GM21360 (cell line): ENCODE measurements at regions not wholly inside any gene's neighbourhood (a gene's known extent, or its start where the extent isn't known, plus 50 kb on each side); places are given as distances from the start of the nearest gene placed in this dataset.
"Not testable (repeated sequence)": the region's sequence is repeated elsewhere in the genome, so short reads cannot be mapped to it uniquely, and the experiment has no call there.

Experiments used
- ATAC-seq: cut with Tn5 transposase; IDR thresholded peaks from one replicate; pipeline ENCODE4 v1.9.1; 2021; ENCODE audit warnings: mild to moderate bottlenecking, moderate library complexity; ENCODE audit not compliant: unreplicated experiment

DNA sequence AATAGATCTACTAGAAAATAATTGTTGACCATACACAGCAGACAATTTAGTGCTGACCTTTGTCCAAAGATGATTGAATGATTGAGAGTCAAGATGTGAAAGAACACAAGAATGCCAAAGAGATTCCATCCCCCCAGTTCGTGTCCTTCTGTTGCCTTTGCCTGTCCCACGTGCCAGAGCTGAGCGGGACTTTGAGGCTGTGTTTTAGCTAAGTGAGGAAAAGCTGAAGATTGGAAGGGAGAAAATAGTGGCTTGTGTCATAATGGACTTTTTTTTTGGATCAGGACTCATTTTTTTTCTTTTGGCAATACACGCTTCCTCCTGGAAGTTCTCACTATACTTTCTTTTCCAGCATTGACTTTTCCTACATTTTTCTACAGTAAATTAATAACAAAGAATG is 206.6 kb upstream of the MDFIC2 start:
- ATAC-seq = no peak

DNA sequence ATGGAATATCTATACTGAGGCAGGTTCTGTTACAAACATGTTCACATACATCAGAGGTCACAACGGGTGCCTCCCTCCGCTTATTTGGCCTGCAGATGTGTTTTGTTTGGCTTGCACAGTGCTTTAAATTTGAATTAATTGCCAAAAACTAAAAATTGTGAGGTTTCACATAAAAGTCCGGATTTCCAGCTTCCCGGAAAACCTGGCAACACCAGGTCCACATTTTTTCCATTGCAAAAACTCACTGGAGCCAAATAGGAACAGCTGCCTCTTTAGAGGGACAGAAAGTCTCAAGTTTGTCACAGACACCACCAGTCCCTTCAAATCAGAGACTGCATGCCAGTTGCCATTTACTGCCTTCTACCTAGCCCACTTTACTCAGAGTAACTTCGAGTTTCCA is 205.9 kb upstream of the MDFIC2 start:
- no peak for ATAC-seq

DNA sequence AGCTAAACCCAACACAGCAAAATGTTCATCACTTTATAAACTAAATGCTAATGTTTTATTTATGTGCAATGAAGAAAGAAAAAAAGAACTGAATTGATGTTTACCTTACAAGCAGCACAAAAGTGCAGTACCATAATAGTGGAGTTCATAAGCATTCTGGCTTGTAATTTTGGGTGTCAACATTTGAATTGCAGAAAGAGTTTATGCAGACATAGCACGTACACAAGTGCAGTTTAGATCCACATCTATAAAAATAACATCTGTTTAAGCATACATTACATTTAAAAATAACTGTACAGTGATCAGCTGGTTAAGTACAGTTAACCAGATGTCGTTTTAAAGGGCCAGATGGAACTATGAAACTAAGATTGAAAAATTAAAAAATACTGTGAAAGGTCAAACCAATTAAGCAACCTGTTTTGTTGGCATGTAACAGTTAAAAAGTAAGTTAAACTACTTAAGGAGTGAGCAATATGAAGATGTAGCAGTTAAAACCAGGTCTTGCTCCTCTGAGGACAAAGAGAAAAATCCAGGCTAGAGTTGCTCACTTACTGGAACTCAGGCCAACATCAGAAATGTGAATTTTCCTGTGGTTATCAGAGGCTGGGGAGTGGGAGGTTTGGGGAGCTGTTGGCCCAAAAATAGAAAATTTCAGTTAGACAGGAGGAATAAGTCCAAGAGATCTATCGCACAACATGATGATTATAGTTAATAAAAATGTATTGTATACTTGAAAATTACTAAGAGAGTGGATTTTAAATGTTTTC is 204.9 kb upstream of the MDFIC2 start:
- ATAC-seq = no peak

DNA sequence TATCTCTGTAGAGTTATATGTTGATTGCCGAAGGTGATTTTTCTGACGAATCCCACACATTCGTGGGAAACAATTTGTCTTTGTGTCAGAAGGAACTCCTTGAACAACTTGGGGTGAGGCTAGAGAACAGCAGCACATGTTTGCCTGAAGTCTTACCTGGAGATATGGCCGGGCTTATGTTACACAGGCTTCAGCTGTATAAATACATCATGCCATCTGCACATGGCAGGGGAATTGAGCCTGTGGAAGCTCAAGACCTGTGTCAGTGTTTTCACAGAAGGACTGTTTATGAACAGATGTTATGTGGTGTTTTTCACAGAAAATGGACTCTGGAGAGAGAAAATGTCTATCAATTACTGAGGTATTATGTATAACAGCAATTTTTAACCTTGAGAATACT is 203.6 kb upstream of the MDFIC2 start:
- no peak for ATAC-seq

DNA sequence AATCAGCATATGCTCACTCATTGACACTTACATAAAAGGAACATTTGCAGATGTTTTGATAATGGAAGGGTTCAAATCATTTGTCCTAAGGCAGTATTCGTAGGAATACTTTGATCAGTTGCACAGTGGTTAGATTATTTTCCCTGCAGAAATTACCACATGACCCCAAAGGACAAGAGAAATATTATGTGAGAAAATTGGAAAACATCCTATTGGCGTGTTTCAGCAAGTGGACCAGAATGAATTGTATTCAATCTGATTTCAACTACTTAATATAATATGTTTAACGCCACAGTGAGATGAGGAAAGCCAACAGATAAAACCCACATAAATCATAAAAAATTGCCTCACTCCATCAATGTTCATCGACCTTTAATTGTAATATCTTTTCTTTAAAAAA is 195.0 kb upstream of the MDFIC2 start:
- ATAC-seq = no peak

DNA sequence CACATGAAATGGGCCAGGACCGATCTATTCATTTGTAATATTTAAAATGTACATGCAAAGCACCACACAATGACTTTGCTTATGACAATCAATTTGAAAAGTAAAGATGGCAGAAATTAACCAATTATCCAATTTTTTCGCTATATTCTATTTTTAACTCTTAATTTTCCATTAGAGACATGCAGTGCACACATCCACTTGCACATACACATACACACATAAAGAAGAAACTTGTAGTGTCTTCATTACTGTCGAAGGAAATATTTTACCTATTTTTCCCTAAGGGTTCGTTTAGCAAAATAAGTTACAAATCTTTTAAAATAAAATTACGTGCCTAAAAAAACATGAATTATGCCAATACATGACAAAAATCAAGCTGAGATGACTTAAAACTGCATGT is 194.3 kb upstream of the MDFIC2 start:
- no peak for ATAC-seq

DNA sequence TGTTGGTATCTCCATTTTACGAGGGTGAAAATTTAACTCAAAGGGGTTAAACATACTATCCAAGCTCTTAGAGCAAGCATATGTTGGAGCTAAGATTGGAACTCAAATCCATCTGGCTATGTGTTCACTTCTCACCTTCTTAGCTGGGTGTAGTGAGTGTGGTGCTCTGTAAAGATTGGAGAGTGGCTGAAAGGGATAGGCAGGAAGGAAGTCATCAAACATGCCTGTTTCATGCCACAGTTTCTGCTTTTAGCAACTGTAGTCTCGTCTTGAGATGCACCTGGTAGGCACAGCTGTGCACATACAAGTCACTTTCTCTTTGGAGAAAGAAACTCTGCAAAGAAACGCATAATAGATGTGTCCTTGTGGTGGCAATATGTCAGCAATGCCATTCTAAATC is 189.1 kb upstream of the MDFIC2 start:
- ATAC-seq = no peak

DNA sequence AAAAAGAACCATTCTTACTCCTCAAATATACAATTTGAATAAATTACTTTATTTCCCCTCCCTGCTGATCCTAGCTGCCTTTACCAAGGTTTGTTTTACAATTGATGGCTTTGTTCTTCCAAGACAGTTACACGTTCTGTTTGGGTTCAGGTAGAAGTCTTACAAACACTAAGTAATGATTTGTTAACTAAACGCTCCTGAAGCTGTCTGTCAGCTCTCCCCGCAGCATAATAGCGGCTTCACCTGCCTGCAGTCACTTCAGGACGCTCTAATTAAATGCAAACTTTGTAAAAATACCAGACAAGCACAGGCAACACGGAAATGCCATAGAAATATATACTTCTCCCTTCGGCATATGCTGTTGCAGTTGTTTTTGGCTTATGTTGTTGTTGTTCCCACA is 176.4 kb upstream of the MDFIC2 start:
- no peak for ATAC-seq

DNA sequence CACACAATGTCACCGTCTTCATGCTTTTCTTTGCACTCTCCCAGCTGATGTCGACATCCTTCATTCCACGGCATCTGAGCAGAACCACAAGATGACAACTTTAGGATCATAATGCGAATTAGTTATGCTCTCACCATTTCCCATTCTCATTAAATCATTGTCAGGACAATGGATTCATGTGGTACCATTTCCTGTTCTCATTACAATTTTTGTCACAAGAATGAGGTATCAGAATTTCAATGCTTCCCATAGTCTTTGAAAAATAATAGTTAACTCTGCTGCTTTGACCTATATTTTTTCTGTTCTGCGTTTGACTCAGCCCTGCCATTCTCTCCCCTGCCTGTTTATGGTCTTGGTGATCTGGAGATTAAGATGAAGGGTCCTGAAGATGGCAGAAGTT is 175.7 kb upstream of the MDFIC2 start:
- no peak for ATAC-seq

DNA sequence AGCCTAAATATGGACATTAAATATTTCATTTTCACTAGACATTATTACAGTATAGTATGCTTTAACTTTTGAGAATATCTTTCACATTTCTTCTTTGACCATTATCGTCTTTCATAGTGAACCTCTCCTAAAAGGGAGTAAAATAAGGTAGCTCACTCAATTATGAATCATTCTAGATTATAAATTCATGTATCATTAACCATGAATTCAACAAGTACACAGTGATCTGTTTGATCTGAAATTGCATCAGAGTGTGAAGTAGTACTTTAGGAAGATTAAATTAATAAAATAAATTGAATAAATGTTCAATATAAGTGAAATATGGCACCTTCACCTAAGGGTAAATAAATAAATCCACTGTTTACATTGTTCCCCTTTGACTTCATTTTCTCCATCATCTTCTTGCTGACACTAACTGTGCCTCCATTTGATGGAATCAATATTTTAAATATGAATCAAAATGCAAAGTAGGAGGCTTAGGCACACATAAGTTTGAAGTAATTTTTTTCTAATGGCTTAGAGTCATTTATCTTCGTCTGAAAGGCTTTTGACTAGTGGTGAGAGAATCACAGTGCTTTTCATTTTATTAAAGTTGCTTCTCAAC is 174.1 kb upstream of the MDFIC2 start:
- no peak for ATAC-seq

DNA sequence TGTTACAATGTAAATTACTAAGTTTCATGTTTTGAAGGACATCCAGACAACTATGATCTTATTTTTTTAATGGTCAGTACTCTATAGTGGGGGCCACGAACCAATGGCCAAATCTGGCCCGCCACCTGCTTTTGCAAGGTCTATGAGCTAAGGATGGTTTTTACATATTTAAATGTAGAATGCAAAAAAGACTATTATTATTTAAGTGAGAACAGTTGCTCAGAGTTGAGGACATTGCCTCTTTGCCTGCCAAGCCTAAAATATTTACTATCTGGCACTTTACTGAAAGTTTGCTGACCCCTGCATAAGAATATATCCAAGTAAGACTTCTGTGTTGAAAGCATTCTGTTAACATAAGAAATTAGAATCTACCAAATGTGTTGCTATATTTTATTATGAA is 163.7 kb upstream of the MDFIC2 start:
- no peak for ATAC-seq

DNA sequence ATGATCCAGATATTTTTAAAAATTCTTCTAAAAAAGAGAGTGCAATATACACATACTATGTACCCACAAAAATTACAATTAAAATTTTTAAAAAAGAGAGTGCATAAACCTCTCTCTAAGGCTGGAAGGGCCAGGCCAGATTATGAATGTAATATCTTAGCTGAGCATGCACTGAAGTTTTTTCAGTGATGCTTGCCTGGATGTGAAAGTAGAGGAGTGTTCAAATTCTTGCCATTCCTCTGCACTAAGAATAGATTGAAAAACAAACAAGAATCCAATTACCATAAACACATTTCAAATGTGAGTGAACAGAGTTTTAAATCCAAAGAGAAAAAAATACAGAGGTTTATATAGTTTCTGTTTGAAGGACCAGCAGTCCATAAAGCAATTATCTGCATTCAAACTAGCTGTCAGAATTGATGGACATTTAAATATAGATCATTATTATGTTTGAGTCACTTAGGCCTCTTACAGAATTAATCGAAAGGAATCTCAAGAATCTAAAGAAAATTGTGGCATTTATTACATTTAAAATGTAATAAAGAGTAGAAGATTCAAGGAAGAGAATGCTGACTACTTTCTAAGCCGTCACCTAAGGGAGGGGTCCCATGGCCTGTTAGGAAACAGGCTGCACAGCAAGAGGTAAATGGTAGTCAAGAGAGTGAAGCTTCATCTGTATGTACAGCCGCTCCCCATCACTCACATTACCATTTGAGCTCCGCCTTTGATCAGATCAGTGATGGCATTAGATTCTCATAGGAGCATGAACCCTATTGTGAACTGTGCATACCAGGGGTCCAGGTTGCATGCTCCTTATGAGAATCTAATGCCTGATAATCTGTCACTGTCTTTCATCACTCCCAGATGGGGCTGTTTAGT is 159.3 kb upstream of the MDFIC2 start:
- ATAC-seq = no peak

DNA sequence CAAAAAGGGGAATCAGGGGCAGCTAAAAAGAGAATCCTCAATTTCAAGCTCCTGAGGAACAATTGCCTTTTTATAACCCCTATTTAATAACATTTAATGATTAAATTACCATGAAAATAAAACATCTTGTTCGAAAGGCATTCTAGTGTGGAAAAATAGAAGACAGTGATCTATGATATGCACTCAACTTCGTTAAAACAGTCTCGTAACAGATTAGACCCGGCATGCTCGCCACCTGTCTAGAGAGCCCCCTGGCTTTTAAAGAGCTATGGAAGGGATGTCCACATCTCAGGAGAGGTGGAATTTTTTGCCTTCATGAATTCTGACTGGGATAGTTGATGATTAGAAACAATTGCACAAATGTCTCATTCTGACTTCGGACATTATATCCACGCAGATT is 153.7 kb upstream of the MDFIC2 start:
- ATAC-seq = no peak

DNA sequence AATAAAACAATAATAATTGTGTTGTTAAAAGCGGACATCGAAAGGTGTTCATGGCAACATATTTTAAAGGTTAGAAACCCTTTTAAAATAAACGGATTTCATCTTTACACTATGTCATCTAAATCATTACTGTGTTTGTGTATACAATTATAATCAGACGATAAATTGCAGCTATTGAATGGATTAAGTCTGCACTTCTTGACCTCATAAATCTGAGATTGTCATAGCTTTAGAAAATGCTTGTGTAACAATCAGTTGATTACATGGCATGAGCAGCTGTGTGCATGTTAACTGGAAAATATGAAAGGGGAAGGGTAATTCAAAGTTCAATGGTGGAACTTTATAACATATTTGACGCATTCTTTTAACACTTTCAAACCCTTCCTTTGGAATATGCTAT is 152.4 kb upstream of the MDFIC2 start:
- no peak for ATAC-seq

DNA sequence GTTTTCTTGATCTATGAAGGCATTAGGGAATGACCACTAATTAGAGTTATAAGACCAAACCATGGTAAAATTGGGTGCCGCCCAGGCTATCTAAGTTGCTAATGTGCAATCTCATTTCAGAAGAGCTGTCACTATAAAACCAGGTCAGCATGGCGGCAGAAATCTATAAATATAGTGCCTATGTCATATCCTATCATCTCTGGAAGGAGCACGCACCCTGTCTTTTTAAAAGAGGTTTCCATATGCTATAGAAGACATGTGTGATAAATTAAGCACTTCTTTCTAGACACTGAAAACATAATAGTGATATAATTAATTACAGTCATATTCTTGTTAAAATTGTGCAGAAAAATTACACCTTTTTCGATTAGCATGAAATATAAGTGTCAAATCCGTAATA is 152.0 kb upstream of the MDFIC2 start:
- no peak for ATAC-seq

DNA sequence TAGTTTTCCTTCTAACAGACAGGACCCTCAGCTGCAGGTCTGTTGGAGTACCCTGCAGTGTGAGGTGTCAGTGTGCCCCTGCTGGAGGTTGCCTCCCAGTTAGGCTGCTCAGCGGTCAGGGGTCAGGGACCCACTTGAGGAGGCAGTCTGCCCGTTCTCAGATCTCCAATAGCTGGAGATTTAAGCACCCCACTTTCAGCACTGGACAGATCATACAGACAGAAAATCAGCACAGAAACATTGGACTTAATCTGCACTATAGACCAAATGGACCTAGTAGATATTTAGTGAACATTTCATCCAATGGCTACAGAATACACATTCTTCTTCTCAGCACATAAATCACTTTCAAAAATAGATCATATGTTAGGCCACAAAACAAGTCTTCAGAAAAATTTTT is 137.8 kb upstream of the MDFIC2 start:
- not testable (repeated sequence) for ATAC-seq

DNA sequence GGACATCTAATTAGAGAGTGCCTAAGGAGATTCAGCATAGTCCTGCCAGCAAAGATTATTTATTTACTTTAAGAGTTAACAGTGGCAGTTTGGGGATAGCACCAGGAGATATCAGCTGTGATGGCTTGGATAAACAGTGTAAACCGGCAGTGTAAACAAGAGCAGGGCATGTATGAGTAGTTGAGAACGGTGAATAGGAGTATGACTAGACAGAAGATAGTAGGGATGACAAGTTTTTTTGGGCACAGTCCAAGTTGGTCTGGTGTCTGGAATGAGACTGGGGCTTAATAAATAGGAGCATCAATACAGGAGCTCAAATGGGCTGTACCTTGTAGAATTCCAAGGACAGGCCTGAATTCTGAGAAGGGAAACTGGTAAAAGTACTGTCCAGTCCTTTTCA is 123.0 kb upstream of the MDFIC2 start:
- ATAC-seq = not testable (repeated sequence)

DNA sequence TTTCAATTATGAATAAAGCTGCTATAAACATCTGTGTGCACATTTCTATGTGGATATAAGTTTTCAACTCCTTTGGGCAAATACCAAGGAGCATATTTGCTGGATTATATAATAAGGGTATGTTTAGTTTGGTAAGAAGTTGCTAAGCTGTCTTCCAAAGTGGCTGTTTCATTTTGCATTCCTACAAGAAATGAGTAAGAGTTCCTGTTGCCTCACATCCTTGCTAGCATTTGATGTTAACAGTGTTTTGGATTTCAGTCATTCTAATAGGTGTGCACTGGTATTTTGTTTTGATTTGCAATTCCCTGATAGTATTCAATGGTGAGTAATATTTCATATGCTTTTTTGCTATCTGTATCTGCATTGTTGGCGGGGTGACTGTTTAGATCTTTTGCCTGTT is 120.7 kb upstream of the MDFIC2 start:
- no peak for ATAC-seq

DNA sequence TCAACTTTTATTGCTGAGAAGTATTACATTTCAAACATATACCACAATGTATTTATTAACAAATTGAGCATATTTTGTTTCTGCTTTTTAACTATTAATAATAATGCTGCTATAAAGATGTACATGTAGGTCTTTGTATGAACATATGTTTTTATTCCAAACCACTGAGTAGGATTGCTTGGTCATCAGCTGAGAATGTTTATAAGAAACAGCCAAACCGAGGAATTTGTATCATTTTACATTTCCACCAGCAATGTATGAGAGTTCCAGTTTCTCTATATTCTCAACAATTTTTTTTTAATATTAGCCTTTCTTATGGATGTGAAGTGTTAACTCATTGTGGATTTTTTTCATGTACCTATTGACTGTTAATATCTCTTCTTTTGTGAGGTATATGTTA is 119.5 kb upstream of the MDFIC2 start:
- ATAC-seq = no peak

DNA sequence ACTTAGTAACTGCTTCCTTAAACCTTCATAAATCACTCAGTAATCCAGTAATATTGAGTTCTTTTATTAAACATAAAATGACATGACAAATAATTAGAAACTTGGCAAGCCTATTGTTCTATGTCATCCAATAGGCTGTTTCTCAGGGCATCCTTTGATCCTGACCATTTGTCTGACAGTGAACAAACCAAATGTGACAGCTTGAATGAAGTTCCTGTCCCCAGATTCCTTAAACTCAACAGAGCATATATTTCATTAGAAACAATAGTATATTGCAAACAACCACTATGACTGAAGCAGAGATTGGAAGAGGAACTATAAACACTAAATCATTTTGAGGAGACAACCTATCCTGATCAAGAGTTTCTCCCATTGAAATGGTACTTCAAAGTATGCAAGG is 113.6 kb upstream of the MDFIC2 start:
- ATAC-seq = no peak

DNA sequence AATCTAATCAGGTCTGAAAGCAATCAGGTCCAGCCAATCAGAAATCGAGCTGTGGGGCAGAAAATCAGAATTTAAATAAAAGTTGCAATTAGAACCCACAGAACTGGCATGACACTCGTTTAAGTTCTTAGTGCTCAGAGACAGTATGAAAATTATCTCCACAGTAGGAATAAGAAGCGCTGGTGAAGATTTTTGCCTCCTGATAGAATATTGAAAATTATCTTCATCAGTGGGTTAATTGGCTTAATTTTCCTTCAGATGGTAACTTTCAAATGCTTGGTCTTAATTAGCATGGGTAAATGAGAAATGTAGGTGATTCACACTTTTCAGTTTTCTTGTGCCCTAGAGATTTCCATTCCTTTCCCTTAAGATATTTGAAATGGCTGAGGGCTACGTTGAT is 109.1 kb upstream of the MDFIC2 start:
- ATAC-seq = no peak

DNA sequence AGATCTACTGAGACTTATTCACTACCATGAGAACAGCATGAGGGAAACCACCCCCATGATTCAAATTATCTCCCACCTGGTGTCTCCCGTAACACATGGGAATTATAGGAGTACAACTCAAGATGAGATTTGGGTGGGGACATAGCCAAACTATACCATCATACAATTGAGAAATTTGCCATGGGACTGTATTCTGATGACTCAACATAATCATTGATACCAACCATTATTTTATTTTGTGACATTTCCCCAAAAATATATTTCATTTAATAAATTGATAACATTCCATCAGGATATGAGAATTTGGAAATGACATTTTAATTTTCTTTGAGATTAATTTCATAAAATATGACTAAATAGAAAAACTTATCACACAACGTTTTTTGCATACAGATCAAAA is 96.6 kb upstream of the MDFIC2 start:
- no peak for ATAC-seq
